Endothelial cell of umbilical vein (primary cell): ENCODE measurements at regions not wholly inside any gene's neighbourhood (a gene's known extent, or its start where the extent isn't known, plus 50 kb on each side); places are given as distances from the start of the nearest gene placed in this dataset.

ENCODE experiments used
- BruUV-seq: library from RNA; stranded (reverse); fragments of 400-500 nt; replicated peaks from 2 replicates; lab custom pipeline; 2021; lab: Mats Ljungman, UMichigan
- CTCF ChIA-PET: fragments of 300-600, 350-600 bp; sonication (Branson Sonifier 250); formaldehyde crosslinking; loops from one replicate; lab custom pipeline; 2021; ENCODE audit warnings: antibody characterized with exemption, inconsistent platforms; lab: Charles Lee
- POLR2A ChIA-PET: fragments of 300-600, 350-600 bp; sonication (Branson Sonifier 250); formaldehyde crosslinking; loops from one replicate; lab custom pipeline; 2021; ENCODE audit warnings: antibody characterized with exemption, inconsistent platforms; lab: Charles Lee
- DNase-seq: peaks from one replicate; pipeline ENCODE4 v3.0.0-alpha.2; 2011; ENCODE audit warnings: low read depth, low spot score
- FAIRE-seq: peaks from 2 replicates; lab custom pipeline; 2011; peaks lifted over from hg19 to GRCh38; lab: Jason Lieb, UNC
- H2AFZ ChIP-seq: 2 replicates; pipeline ENCODE4 v1.6.0; 2012; ENCODE audit warnings: low read depth, low read length, control low read depth, inconsistent platforms
- H3K27ac ChIP-seq: 2 replicates; pipeline ENCODE4 v1.5.1; 2011; ENCODE audit warnings: low read depth, mild to moderate bottlenecking, control low read depth, low read length, moderate library complexity; ENCODE audit not compliant: insufficient read depth
- H3K27me3 ChIP-seq, 2 experiments: 2 replicates each; pipeline versions ENCODE4 v1.6.0 to v1.6.1; 2011; ENCODE audit warnings: low read length in 2 of 2, mixed read lengths in 1 of 2; ENCODE audit not compliant: control insufficient read depth in 2 of 2, insufficient read depth in 2 of 2
- H3K36me3 ChIP-seq, 2 experiments: 2 replicates in 1 of 2; 3 replicates in 1 of 2; pipeline ENCODE4 v1.5.1; 2011; ENCODE audit warnings: low read length in 2 of 2, mild to moderate bottlenecking in 1 of 2, moderate library complexity in 1 of 2; ENCODE audit not compliant: control insufficient read depth in 2 of 2, insufficient read depth in 2 of 2; ENCODE audit errors: extremely low read depth in 1 of 2
- H3K4me1 ChIP-seq: 3 replicates; pipeline ENCODE4 v1.5.1; 2011; ENCODE audit warnings: mild to moderate bottlenecking, low read length; ENCODE audit not compliant: control insufficient read depth, insufficient read depth; ENCODE audit errors: extremely low read depth
- H3K4me2 ChIP-seq: 2 replicates; pipeline ENCODE4 v1.6.1; 2011; ENCODE audit warnings: low read length, control low read depth, mixed read lengths; ENCODE audit not compliant: insufficient read depth
- H3K4me3 ChIP-seq, 3 experiments: fragments of 200-600 bp in 1 of 3; sonication (generic), shearing (Covaris generic) in 1 of 3; replicated peaks in 1 of 3; 2 replicates each; pipeline ENCODE4 v1.5.1; 2011 to 2016; ENCODE audit warnings: control low read depth in 3 of 3, low read length in 3 of 3, mild to moderate bottlenecking in 2 of 3, inconsistent platforms in 1 of 3, low read depth in 1 of 3, moderate library complexity in 1 of 3; ENCODE audit not compliant: insufficient read depth in 1 of 3
- H3K79me2 ChIP-seq: 2 replicates; pipeline ENCODE4 v1.6.0; 2012; ENCODE audit warnings: low read length, inconsistent platforms; ENCODE audit not compliant: control insufficient read depth, insufficient read depth
- H3K9ac ChIP-seq: replicated peaks from 2 replicates; pipeline ENCODE3; 2011; ENCODE audit warnings: low read length, control low read depth; ENCODE audit not compliant: insufficient read depth; ENCODE audit errors: extremely low read depth
- H3K9me1 ChIP-seq: replicated peaks from 3 replicates; pipeline ENCODE4 v1.6.0; 2011; ENCODE audit warnings: mild to moderate bottlenecking, low read length; ENCODE audit not compliant: control insufficient read depth, insufficient read depth; ENCODE audit errors: extremely low read depth
- H3K9me3 ChIP-seq: replicated peaks from 2 replicates; pipeline ENCODE4 v1.5.1; 2012; ENCODE audit warnings: low read length, inconsistent platforms; ENCODE audit not compliant: control insufficient read depth, insufficient read depth
- H4K20me1 ChIP-seq: replicated peaks from 2 replicates; pipeline ENCODE3; 2011; ENCODE audit warnings: mild to moderate bottlenecking, low read length; ENCODE audit not compliant: control insufficient read depth, insufficient read depth; ENCODE audit errors: extremely low read depth
- CTCF ChIP-seq, 2 donors: IDR thresholded peaks; 1 replicate in 1 of 2; 2 replicates in 1 of 2; pipeline ENCODE4 v1.5.1; 2011; ENCODE audit warnings: low read length in 2 of 2, mild to moderate bottlenecking in 2 of 2, moderate library complexity in 2 of 2, control low read depth in 1 of 2, inconsistent platforms in 1 of 2, low read depth in 1 of 2; ENCODE audit not compliant: insufficient read depth in 1 of 2; ENCODE audit errors: extremely low read depth in 1 of 2
- EZH2 ChIP-seq: IDR thresholded peaks from 2 replicates; pipeline ENCODE4 v1.6.1; 2012; ENCODE audit warnings: borderline replicate concordance, low read depth, mild to moderate bottlenecking, moderate library complexity, low read length, inconsistent platforms; ENCODE audit not compliant: severe bottlenecking
- FOS ChIP-seq: IDR thresholded peaks from 2 replicates; pipeline ENCODE4 v1.6.1; 2011; ENCODE audit warnings: mild to moderate bottlenecking, low read length, moderate library complexity, borderline replicate concordance; ENCODE audit not compliant: insufficient read depth
- GATA2 ChIP-seq: IDR thresholded peaks from 2 replicates; pipeline ENCODE4 v1.7.0; 2011; ENCODE audit warnings: low read depth, mild to moderate bottlenecking, moderate library complexity, mixed read lengths, low read length; ENCODE audit not compliant: insufficient read length, insufficient read depth
- JUN ChIP-seq: IDR thresholded peaks from 2 replicates; pipeline ENCODE4 v1.6.1; 2011; ENCODE audit warnings: borderline replicate concordance, low read depth; ENCODE audit not compliant: insufficient read length, insufficient read depth
- MYC ChIP-seq: IDR thresholded peaks from one replicate; pipeline ENCODE4 v1.6.1; 2011; ENCODE audit warnings: mild to moderate bottlenecking, low read depth, low read length
- POLR2A ChIP-seq: IDR thresholded peaks from 2 replicates; pipeline ENCODE4 v1.6.1; 2012; ENCODE audit warnings: low read depth, mild to moderate bottlenecking, control low read depth, low read length
- POLR2AphosphoS5 ChIP-seq: IDR thresholded peaks from 2 replicates; pipeline ENCODE4 v1.6.1; 2012; ENCODE audit warnings: low read depth, mild to moderate bottlenecking, control low read depth, low read length, moderate library complexity; ENCODE audit not compliant: insufficient read depth
- dilution Hi-C: fragments of 300-500 bp; cut with MboI; formaldehyde crosslinking; loops from one replicate; pipeline ENCODE4 v1.15.0; 2019; ENCODE audit warnings: low sequenced_read_pairs; ENCODE audit not compliant: extremely low pct_ligation_motif_present
- intact Hi-C: fragments of 100-400 bp; cut with micrococcal nuclease; formaldehyde crosslinking; loops from one replicate; pipeline ENCODE4 v1.10.0; 2022
- TF ChIP-seq, protein P1 (sequence below): IDR thresholded peaks from 2 replicates; pipeline ENCODE4 v1.6.1; 2011; ENCODE audit not compliant: insufficient read depth, insufficient read length

DNA sequence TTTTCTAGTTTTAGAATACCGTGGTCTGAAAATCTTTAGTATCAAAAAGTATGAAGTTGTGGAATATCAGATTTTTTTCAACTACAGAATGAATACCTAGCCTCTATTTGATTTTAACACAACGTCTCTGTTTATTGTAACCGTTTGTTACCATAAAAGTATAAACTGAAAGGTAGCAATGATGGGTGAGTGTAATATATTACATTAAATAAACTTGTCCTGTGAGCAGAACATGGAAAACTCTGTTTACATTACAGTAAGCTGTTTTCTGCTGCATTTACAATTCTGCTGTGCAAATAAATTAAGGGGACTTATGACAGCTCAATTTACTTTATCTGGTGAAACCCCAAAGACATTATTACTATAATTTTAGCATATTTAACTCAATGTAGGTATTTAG, 62.5 kb downstream of the CHRM3 start:
- ChIA-PET POLR2A (no interaction called here), CTCF (no interaction called here)
- no peaks in the 10 kb centered on the region for H3K4me1 ChIP-seq
- BruUV-seq, result no TSS peak
- dilution Hi-C loops (no loop called here), intact Hi-C loops (no loop called here)
- no peak overlapping the region for H3K9ac ChIP-seq
- H3K4me2 ChIP-seq, result no peak overlapping the region
- H3K27me3 ChIP-seq, result no peaks in the 10 kb centered on the region
- no peak overlapping the region for H3K27ac ChIP-seq
- TF ChIP-seq POLR2AphosphoS5 (no peak), JUN (no peak), MYC (no peak), EZH2 (no peak), GATA2 (no peak), CTCF (IDR thresholded peaks at IDR 0.05; ENCODE audit: extremely low read depth in 1 of 2, insufficient read depth in 1 of 2, low read depth in 1 of 2, low read length in 2 of 2) (no peak), POLR2A (no peak), FOS (no peak)
- TF ChIP-seq, protein P1, sequence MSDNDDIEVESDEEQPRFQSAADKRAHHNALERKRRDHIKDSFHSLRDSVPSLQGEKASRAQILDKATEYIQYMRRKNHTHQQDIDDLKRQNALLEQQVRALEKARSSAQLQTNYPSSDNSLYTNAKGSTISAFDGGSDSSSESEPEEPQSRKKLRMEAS, result no peak
- no peaks in the 10 kb centered on the region for H3K9me1 ChIP-seq
- no peaks in the 10 kb centered on the region for H3K36me3 ChIP-seq
- H3K4me3 ChIP-seq, result no peak overlapping the region
- peaks cover 7% of the 10 kb centered on the region for H3K9me3 ChIP-seq
- DNase-seq, result no peak
- H4K20me1 ChIP-seq, result no peaks in the 10 kb centered on the region
- no peak overlapping the region for H2AFZ ChIP-seq
- H3K79me2 ChIP-seq, result no peaks in the 10 kb centered on the region
- FAIRE-seq, result no peak
